Adipocyte (in vitro differentiated cells): ENCODE measurements at regions not wholly inside any gene's neighbourhood (a gene's known extent, or its start where the extent isn't known, plus 50 kb on each side); places are given as distances from the start of the nearest gene placed in this dataset.

Experiments used
- DNase-seq: peaks from one replicate; pipeline ENCODE4 v3.0.0-alpha.2; 2015; ENCODE audit warnings: low read depth
- H3K27me3 ChIP-seq: replicated peaks from 2 replicates; pipeline ENCODE4 v1.7.0; 2013; ENCODE audit warnings: mild to moderate bottlenecking, low read length, moderate library complexity; ENCODE audit not compliant: control insufficient read depth, insufficient read depth
- H3K36me3 ChIP-seq: 2 replicates; pipeline ENCODE4 v1.7.0; 2013; ENCODE audit warnings: low read length, mild to moderate bottlenecking, moderate library complexity; ENCODE audit not compliant: control insufficient read depth, insufficient read depth, severe bottlenecking
- H3K4me1 ChIP-seq: 2 replicates; pipeline ENCODE4 v1.7.0; 2013; ENCODE audit warnings: mild to moderate bottlenecking, low read length, moderate library complexity; ENCODE audit not compliant: control insufficient read depth, insufficient read depth
- H3K4me3 ChIP-seq: 2 replicates; pipeline ENCODE4 v1.7.0; 2013; ENCODE audit warnings: mild to moderate bottlenecking, low read length, moderate library complexity
- H3K9ac ChIP-seq: 2 replicates; pipeline ENCODE4 v1.7.0; 2013; ENCODE audit warnings: mild to moderate bottlenecking, low read length, moderate library complexity
- H3K9me3 ChIP-seq: 2 replicates; pipeline ENCODE4 v1.7.0; 2013; ENCODE audit warnings: mild to moderate bottlenecking, low read length, moderate library complexity; ENCODE audit not compliant: control insufficient read depth

DNA sequence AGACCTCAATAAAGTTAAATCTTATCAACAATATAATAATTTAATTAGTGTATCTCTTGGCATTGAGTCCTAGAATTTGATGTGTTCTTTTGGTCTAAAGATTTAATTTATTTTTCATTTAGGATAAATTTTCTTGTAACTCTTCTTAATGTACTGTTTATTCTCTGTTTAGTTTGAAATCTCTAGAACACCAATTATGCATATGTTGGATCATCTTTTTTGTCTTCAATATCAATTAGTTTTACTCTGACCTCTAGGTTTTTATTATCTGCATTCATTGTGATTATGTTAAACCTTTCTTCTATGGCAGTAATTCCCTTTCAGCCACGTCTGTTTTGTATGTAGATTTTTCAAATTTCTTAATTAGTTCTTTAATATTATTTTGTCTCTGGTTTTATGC, 93.8 kb upstream of the ARHGEF7 start:
- Histone ChIP-seq H3K4me1 (no peaks in the 10 kb centered on the region), H3K9ac (no peak overlapping the region), H3K4me3 (no peak overlapping the region), H3K36me3 (no peaks in the 10 kb centered on the region), H3K9me3 (peaks cover 31% of the 10 kb centered on the region), H3K27me3 (no peaks in the 10 kb centered on the region)
- DNase-seq = peak; percentile 15

DNA sequence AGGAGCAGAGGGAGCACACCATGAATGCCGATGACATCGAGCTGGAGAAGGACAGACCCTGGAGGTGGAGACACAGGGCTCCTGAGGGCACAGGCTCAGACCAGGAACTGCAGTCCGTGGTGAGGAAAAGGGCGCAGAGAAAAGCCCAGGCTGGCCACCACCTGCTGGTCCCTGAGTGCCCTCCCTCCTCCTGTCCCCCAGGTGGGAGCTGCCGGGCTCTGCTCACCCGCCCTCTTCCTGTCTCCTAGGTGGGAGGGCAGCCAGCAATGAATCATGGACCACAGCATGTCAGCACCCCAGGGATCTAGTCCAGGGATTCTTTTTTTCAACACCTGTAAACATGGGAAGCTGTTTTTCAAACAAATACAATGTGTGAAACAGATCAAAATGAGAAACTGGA, 94.6 kb upstream of the ARHGEF7 start:
- H3K4me1 ChIP-seq = no peaks in the 10 kb centered on the region
- H3K27me3 ChIP-seq = no peaks in the 10 kb centered on the region
- peaks cover 31% of the 10 kb centered on the region for H3K9me3 ChIP-seq
- no peaks in the 10 kb centered on the region for H3K36me3 ChIP-seq
- no peak overlapping the region for H3K9ac ChIP-seq
- H3K4me3 ChIP-seq = no peak overlapping the region
- no peak for DNase-seq

DNA sequence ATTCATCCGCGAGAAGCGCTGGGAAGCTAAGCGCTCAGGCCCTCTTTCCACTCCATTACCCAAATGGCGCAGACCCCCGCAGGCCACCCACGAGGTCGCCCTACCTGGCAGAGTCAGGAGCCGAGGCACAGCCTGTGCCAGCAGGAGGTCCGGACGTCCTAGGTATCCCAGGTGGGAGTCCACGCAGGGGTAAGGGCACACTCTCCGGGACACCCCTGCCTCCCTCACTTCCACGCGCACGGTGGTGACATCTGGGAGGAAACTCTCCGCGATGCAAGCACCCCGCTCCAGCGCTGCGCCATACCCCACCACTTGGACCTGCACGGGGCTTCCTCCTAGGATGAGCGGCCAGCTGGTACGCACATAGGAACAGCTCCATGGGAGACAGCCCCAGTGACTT, 95.1 kb upstream of the ARHGEF7 start:
- H3K9me3 ChIP-seq = peaks cover 31% of the 10 kb centered on the region
- no peaks in the 10 kb centered on the region for H3K27me3 ChIP-seq
- no peak for DNase-seq
- H3K9ac ChIP-seq = no peak overlapping the region
- H3K4me3 ChIP-seq = no peak overlapping the region
- no peaks in the 10 kb centered on the region for H3K36me3 ChIP-seq
- H3K4me1 ChIP-seq = no peaks in the 10 kb centered on the region

DNA sequence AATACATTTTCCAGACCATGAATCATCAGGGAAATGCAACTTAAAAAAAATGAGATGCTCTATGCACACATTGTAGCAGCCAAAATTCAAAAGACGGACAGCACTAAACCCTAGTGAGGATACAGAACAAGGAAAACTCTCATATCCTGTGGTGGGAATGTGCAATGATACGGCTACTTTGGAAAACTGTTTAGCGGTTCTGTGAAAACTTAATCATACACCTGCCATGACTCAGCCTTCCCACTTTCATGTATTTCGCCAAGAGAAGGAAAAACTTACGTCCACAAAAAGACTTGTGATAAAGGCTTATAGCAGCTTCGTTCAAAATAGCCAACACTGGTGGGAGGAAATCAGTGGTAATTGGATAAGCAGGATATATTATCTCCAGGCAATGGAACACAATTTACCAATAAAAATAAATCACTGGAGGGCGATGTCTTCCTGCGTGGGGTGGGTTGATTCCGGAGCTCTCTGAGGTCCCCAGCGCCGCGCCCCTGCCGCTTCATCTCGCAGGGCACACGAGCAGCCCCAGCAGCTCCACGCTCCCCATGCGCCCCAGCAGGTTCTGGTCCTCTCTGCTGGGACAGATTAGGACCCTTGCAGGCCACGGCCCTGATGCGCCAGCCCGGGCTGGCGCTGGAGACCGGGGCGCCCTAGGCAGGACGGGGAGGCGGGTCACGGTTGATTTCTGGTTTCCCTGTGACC, 97.2 kb upstream of the ARHGEF7 start:
- H3K27me3 ChIP-seq = no peaks in the 10 kb centered on the region
- DNase-seq = no peak
- no peaks in the 10 kb centered on the region for H3K36me3 ChIP-seq
- peaks cover 28% of the 10 kb centered on the region for H3K9me3 ChIP-seq
- H3K9ac ChIP-seq = no peak overlapping the region
- H3K4me1 ChIP-seq = no peaks in the 10 kb centered on the region
- no peak overlapping the region for H3K4me3 ChIP-seq

DNA sequence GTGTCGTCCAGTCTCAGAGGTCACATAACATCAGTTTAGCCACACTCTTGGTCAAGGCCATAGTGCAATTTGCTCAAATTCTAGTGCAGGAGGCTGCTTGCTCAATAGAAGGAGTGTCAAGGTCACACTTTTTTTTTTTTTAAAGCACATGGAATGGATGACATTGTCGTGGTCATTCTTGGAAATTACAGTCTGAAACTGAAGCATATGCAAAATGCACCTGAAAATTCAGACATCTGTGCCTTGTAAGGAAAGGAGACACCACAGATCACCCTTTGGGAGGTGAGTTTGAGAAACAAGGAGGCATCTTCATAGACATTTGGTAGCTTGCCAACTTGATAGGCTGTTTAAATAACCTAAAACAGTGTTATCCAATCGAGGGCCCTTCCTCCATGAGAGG, 98.3 kb upstream of the ANKRD10 start:
- Histone ChIP-seq H3K4me1 (no peaks in the 10 kb centered on the region), H3K9ac (no peak overlapping the region), H3K27me3 (no peaks in the 10 kb centered on the region), H3K36me3 (no peaks in the 10 kb centered on the region), H3K4me3 (no peak overlapping the region), H3K9me3 (no peaks in the 10 kb centered on the region)
- DNase-seq = no peak

DNA sequence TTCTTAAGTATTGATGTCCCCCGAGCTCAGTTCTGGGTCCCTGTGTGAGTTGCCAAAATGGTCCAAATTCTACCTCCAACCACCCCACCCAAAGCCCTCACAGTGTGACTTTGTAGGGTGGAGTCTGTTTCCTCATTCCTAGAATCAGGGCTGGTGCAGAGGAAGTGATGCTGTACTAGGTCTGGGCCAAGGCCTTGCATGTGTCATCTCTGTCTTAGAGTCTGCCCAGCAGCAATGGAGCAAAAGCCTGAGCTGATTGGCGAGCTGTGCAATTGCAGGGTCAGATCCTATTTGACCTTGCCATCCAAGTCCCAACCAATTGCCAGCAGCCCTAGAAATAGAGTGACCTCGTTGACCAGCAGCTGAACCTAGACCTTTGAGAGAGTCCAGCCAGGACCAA, 97.0 kb upstream of the ANKRD10 start:
- Histone ChIP-seq H3K9me3 (no peaks in the 10 kb centered on the region), H3K36me3 (no peaks in the 10 kb centered on the region), H3K4me1 (peaks cover 9% of the 10 kb centered on the region), H3K27me3 (no peaks in the 10 kb centered on the region), H3K9ac (no peak overlapping the region), H3K4me3 (no peak overlapping the region)
- DNase-seq = no peak

DNA sequence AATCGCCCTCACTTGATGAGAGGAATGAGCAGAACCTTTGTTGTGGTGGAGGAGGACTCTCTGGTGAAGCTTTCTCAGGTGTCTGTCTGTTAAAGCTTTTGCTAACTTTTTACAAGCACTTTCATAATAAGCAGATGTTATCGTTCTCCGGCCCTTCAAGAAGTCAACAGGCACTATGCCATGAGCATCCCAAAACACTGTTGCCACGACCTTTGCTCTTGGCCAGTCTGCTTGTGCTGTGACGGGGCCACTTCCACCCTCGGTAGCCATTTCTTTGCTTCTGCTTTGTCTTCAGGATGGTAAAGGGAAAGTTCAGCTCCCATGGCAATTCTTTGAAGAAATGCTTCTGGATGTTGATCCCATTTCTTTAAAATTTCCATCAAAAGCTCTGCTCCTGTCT, 93.5 kb upstream of the ANKRD10 start:
- Histone ChIP-seq H3K36me3 (no peaks in the 10 kb centered on the region), H3K9ac (no peak overlapping the region), H3K27me3 (no peaks in the 10 kb centered on the region), H3K4me1 (peaks cover 26% of the 10 kb centered on the region), H3K9me3 (no peaks in the 10 kb centered on the region), H3K4me3 (no peak overlapping the region)
- no peak for DNase-seq

DNA sequence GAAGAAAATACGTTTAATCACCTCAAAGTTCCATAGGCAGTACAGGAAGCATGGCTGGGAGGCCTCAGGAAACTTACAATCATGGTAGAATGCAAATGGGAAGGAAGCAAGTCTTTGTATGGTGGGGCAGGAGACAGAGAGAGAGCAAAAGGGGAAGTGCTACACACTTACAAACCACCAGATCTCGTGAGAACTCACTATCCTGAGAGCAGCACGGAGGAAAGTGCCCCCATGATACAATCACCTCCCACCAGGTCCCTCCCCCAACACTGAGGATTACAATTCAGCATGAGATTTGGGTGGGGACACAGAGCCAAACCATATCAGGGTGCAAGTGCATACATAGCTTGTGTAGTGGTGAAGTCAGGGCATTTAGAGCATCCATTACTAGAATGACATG, 92.3 kb upstream of the ANKRD10 start:
- H3K36me3 ChIP-seq = no peaks in the 10 kb centered on the region
- H3K9me3 ChIP-seq = no peaks in the 10 kb centered on the region
- peak overlapping the region; percentile 20 for H3K9ac ChIP-seq
- peak overlapping the region; percentile 62 for H3K4me3 ChIP-seq
- no peak for DNase-seq
- H3K4me1 ChIP-seq = peaks cover 26% of the 10 kb centered on the region
- H3K27me3 ChIP-seq = no peaks in the 10 kb centered on the region

DNA sequence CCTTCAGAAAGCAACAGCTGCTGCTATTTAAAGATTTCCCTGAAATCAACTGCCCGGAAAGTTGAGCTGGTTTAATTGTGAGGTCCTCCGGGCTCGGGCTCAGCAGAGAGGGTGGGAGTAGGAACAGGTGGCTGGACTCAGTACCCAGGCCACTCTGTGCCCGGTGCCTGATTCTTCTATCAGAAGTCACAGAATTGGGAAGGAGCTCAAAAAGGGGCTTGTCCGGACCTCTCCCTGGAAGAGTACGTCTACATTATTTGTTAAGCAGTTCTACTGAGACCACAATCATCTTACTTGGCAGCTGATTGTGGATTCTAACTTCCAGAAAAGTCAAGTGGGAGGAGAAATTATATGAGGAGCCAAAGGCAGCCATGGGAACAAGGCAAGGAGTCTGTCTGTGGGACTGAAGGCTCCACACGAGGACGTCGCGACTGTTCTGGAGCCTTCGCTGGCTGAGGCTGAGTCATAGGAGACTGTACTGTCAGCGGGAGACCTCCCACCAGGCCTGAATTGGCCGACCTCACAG, 91.7 kb upstream of the ANKRD10 start:
- H3K9ac ChIP-seq = peak overlapping the region; percentile 31
- H3K4me1 ChIP-seq = peaks cover 26% of the 10 kb centered on the region
- H3K4me3 ChIP-seq = peak overlapping the region; percentile 62
- no peaks in the 10 kb centered on the region for H3K27me3 ChIP-seq
- H3K36me3 ChIP-seq = no peaks in the 10 kb centered on the region
- H3K9me3 ChIP-seq = no peaks in the 10 kb centered on the region
- peak; percentile 68 for DNase-seq

DNA sequence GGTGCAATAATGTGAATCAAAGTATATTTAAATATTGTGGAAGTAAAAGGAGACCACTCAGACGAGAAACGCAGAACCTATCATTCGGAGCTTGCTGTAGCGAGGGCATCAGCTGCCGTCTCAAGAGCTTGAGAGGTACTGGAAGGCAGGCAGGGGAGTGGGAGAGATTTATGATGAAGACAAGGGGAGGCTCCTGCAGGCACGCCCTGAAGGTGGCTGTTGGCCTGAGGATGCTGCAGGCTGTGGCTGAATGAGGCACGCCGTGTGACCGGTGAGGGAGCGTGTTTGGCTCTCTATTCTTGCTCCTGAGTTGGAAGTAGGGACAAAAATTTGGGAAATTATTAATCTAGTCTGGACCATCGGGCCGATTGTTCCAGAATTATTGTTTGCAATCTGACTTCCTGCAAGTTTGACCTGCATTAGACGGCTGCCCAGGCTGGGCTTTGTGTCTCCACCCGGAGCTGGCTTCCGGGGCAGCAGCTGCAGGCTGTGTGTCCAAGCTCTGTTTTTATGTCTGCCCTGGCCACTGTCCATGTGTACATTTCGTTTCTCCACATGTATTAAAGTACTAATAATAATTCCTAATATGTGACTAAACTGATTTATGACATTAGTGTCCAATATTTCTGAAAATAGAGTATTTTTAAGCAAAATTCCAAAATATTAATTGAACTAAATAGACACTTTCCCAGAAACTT, 91.1 kb upstream of the ANKRD10 start:
- Histone ChIP-seq H3K4me3 (peak overlapping the region; percentile 62), H3K27me3 (no peaks in the 10 kb centered on the region), H3K9ac (peak overlapping the region; percentile 31), H3K9me3 (no peaks in the 10 kb centered on the region), H3K4me1 (peaks cover 26% of the 10 kb centered on the region), H3K36me3 (no peaks in the 10 kb centered on the region)
- peak; percentile 5 for DNase-seq

DNA sequence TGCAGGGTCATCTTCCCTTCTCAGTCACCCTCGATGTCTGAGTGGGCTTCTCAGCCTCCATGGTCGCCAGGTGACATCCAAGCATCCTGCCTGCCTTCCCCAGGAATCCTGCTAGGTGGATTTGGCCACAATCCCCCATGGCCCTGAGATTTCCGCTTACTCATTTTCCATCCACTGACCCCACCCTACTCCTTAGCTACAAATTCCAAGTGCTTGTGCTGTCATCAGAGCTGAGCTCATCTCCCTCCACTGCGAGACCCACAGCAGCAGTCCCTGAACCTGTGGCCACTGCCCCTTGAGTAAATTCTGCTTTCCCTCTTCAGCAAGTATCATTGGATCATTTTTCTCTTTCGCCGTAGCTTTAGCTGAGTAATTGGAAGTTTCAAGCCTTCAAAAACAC, 90.5 kb upstream of the ANKRD10 start:
- Histone ChIP-seq H3K9ac (no peak overlapping the region), H3K4me3 (peak overlapping the region; percentile 62), H3K4me1 (peaks cover 26% of the 10 kb centered on the region), H3K36me3 (no peaks in the 10 kb centered on the region), H3K9me3 (no peaks in the 10 kb centered on the region), H3K27me3 (no peaks in the 10 kb centered on the region)
- DNase-seq = peak; percentile 18
